ENCODE measurements at regions not wholly inside any gene's neighbourhood (a gene's known extent, or its start where the extent isn't known, plus 50 kb on each side); places are given as distances from the start of the nearest gene placed in this dataset.

GRCh38 chr1:67626861-67627235 is 58.2 kb upstream of the GADD45A start:
- no peak overlapping the region for H3K4me3 ChIP-seq (ENCODE audit: low read length)
- no peak for TF ChIP-seq CTCF (conservative IDR thresholded peaks at IDR 0.05; ENCODE audit: low read length)
- no peak for DNase-seq (ENCODE audit: low read depth)

GRCh38 chr1:67627336-67627735 is 57.7 kb upstream of the GADD45A start:
- H3K4me3 ChIP-seq (ENCODE audit: low read length), result no peak overlapping the region
- TF ChIP-seq CTCF (conservative IDR thresholded peaks at IDR 0.05; ENCODE audit: low read length), result no peak
- DNase-seq (ENCODE audit: low read depth), result no peak

GRCh38 chr1:67627906-67628305 is 57.1 kb upstream of the GADD45A start:
- no peak overlapping the region for H3K4me3 ChIP-seq (ENCODE audit: low read length)
- DNase-seq (ENCODE audit: low read depth), result no peak
- no peak for TF ChIP-seq CTCF (conservative IDR thresholded peaks at IDR 0.05; ENCODE audit: low read length)

GRCh38 chr1:67629370-67630075 is 55.5 kb upstream of the GADD45A start:
- peak; percentile 86 for DNase-seq (ENCODE audit: low read depth)
- TF ChIP-seq CTCF (conservative IDR thresholded peaks at IDR 0.05; ENCODE audit: low read length), result no peak
- H3K4me3 ChIP-seq (ENCODE audit: low read length), result no peak overlapping the region

GRCh38 chr1:67630438-67631045 is 54.5 kb upstream of the GADD45A start:
- DNase-seq (ENCODE audit: low read depth), result no peak
- TF ChIP-seq CTCF (conservative IDR thresholded peaks at IDR 0.05; ENCODE audit: low read length), result no peak
- no peak overlapping the region for H3K4me3 ChIP-seq (ENCODE audit: low read length)

GRCh38 chr1:67632356-67632755 is 52.6 kb upstream of the GADD45A start:
- DNase-seq (ENCODE audit: low read depth), result no peak
- TF ChIP-seq CTCF (conservative IDR thresholded peaks at IDR 0.05; ENCODE audit: low read length), result no peak
- no peak overlapping the region for H3K4me3 ChIP-seq (ENCODE audit: low read length)

Measured in AG10803 (cell line).